ENCODE measurements at regions not wholly inside any gene's neighbourhood (a gene's known extent, or its start where the extent isn't known, plus 50 kb on each side); places are given as distances from the start of the nearest gene placed in this dataset.

- DNase-seq (ENCODE audit: low spot score) (no peak), ATAC-seq (ENCODE audit: low read depth) (no peak)
- Histone ChIP-seq H3K27me3 (ENCODE audit: insufficient read depth, poor library complexity, severe bottlenecking) (no peaks in the 10 kb centered on the region), H3K36me3 (ENCODE audit: low read depth) (no peaks in the 10 kb centered on the region), H3K4me3 (ENCODE audit: severe bottlenecking) (no peak overlapping the region), H3K27ac (ENCODE audit: poor library complexity, severe bottlenecking) (no peak overlapping the region), H3K9me3 (ENCODE audit: severe bottlenecking) (no peaks in the 10 kb centered on the region), H3K4me1 (ENCODE audit: insufficient read depth, poor library complexity, severe bottlenecking) (no peaks in the 10 kb centered on the region)
- TF ChIP-seq, protein P1, sequence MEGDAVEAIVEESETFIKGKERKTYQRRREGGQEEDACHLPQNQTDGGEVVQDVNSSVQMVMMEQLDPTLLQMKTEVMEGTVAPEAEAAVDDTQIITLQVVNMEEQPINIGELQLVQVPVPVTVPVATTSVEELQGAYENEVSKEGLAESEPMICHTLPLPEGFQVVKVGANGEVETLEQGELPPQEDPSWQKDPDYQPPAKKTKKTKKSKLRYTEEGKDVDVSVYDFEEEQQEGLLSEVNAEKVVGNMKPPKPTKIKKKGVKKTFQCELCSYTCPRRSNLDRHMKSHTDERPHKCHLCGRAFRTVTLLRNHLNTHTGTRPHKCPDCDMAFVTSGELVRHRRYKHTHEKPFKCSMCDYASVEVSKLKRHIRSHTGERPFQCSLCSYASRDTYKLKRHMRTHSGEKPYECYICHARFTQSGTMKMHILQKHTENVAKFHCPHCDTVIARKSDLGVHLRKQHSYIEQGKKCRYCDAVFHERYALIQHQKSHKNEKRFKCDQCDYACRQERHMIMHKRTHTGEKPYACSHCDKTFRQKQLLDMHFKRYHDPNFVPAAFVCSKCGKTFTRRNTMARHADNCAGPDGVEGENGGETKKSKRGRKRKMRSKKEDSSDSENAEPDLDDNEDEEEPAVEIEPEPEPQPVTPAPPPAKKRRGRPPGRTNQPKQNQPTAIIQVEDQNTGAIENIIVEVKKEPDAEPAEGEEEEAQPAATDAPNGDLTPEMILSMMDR (IDR thresholded peaks at IDR 0.05; ENCODE audit: poor library complexity, severe bottlenecking) = peak; percentile 38
Measured at GRCh38 chr6:99152347-99152643, 197.2 kb downstream of the FAXC start.

DNA sequence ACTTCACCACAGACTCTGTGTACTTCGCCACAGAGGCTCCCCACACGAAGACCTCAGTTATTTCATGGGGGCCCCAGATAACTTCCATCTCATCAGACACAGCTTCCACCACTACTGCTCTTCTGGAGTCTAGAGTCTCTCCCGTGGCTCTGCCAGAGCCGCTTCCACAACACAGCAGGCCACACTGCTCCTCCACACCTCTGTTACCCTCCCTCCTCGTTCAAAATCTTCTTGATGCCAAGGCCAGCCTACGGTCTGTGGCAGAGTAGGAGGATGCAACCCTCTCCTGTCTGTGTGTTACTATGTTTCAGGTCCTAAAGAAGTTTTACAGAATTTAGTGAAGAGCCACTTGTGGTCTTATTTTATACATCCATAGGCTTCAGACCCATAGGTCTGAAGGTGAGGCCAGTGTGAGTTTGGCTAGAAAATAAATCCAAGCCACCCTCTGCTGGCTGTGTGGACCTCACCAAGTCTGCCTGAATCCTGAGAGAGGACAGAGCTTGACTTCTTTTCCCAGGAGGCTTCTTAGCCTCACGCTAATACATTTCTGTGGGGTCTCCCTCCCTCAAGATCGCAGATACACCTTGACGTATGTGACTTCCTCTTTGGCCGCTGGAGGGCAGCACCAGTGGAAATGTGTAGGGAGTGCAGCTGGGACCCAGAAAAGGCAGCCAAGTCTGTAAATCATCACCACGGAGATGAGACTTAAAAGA, 197.7 kb downstream of the FAXC start:
- Histone ChIP-seq H3K27ac (ENCODE audit: poor library complexity, severe bottlenecking) (no peak overlapping the region), H3K4me1 (ENCODE audit: insufficient read depth, poor library complexity, severe bottlenecking) (no peaks in the 10 kb centered on the region), H3K9me3 (ENCODE audit: severe bottlenecking) (no peaks in the 10 kb centered on the region), H3K36me3 (ENCODE audit: low read depth) (no peaks in the 10 kb centered on the region), H3K27me3 (ENCODE audit: insufficient read depth, poor library complexity, severe bottlenecking) (no peaks in the 10 kb centered on the region), H3K4me3 (ENCODE audit: severe bottlenecking) (no peak overlapping the region)
- ATAC-seq (ENCODE audit: low read depth) = peak; percentile 77
- DNase-seq (ENCODE audit: low spot score) = no peak
- TF ChIP-seq, protein P1 (IDR thresholded peaks at IDR 0.05; ENCODE audit: poor library complexity, severe bottlenecking) = peak; percentile 72

DNA sequence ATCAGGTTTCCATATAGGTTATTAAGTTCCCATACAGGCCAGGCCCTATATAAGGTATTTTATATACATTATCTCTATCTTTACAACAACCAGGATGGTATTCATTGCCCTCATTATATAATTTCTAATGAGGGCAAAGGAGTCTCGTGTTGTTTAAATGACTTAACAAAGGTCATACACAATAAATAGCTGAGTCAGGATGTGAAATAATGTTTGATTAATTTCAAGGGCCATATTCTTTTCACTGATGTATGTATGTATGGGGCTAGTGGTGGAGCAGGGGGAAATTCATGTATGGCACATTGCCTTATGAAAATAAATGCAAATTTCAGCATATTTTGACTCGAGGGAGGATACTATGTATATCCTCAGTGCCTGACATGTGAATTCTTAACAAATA, 200.7 kb downstream of the FAXC start:
- ATAC-seq (ENCODE audit: low read depth) (no peak), DNase-seq (ENCODE audit: low spot score) (no peak)
- TF ChIP-seq, protein P1 (IDR thresholded peaks at IDR 0.05; ENCODE audit: poor library complexity, severe bottlenecking) = no peak
- H3K9me3 ChIP-seq (ENCODE audit: severe bottlenecking) = no peaks in the 10 kb centered on the region
- H3K4me1 ChIP-seq (ENCODE audit: insufficient read depth, poor library complexity, severe bottlenecking) = no peaks in the 10 kb centered on the region
- H3K4me3 ChIP-seq (ENCODE audit: severe bottlenecking) = no peak overlapping the region
- no peaks in the 10 kb centered on the region for H3K27me3 ChIP-seq (ENCODE audit: insufficient read depth, poor library complexity, severe bottlenecking)
- H3K27ac ChIP-seq (ENCODE audit: poor library complexity, severe bottlenecking) = no peak overlapping the region
- no peaks in the 10 kb centered on the region for H3K36me3 ChIP-seq (ENCODE audit: low read depth)

- TF ChIP-seq, protein P1 (IDR thresholded peaks at IDR 0.05; ENCODE audit: poor library complexity, severe bottlenecking) = no peak
- H3K4me3 ChIP-seq (ENCODE audit: severe bottlenecking) = no peak overlapping the region
- DNase-seq (ENCODE audit: low spot score) (no peak), ATAC-seq (ENCODE audit: low read depth) (no peak)
- no peaks in the 10 kb centered on the region for H3K4me1 ChIP-seq (ENCODE audit: insufficient read depth, poor library complexity, severe bottlenecking)
- H3K36me3 ChIP-seq (ENCODE audit: low read depth) = no peaks in the 10 kb centered on the region
- H3K9me3 ChIP-seq (ENCODE audit: severe bottlenecking) = no peaks in the 10 kb centered on the region
- H3K27ac ChIP-seq (ENCODE audit: poor library complexity, severe bottlenecking) = no peak overlapping the region
- H3K27me3 ChIP-seq (ENCODE audit: insufficient read depth, poor library complexity, severe bottlenecking) = no peaks in the 10 kb centered on the region
Measured at GRCh38 chr6:99148111-99148510, 200.4 kb upstream of the FBXL4 start.

- Histone ChIP-seq H3K9me3 (ENCODE audit: severe bottlenecking) (no peaks in the 10 kb centered on the region), H3K4me3 (ENCODE audit: severe bottlenecking) (no peak overlapping the region), H3K4me1 (ENCODE audit: insufficient read depth, poor library complexity, severe bottlenecking) (no peaks in the 10 kb centered on the region), H3K27me3 (ENCODE audit: insufficient read depth, poor library complexity, severe bottlenecking) (no peaks in the 10 kb centered on the region), H3K36me3 (ENCODE audit: low read depth) (no peaks in the 10 kb centered on the region), H3K27ac (ENCODE audit: poor library complexity, severe bottlenecking) (no peak overlapping the region)
- no peak for ATAC-seq (ENCODE audit: low read depth)
- TF ChIP-seq, protein P1 (IDR thresholded peaks at IDR 0.05; ENCODE audit: poor library complexity, severe bottlenecking) = no peak
- no peak for DNase-seq (ENCODE audit: low spot score)
Measured at GRCh38 chr6:99147206-99147605, 199.5 kb upstream of the FBXL4 start.
